ENCODE measurements at regions not wholly inside any gene's neighbourhood (a gene's known extent, or its start where the extent isn't known, plus 50 kb on each side); places are given as distances from the start of the nearest gene placed in this dataset.
A peak's percentile ranks its signal among the peaks of the same experiment; 100 is the strongest.
"Not testable (repeated sequence)": the region's sequence is repeated elsewhere in the genome, so short reads cannot be mapped to it uniquely, and the experiment has no call there.

DNA sequence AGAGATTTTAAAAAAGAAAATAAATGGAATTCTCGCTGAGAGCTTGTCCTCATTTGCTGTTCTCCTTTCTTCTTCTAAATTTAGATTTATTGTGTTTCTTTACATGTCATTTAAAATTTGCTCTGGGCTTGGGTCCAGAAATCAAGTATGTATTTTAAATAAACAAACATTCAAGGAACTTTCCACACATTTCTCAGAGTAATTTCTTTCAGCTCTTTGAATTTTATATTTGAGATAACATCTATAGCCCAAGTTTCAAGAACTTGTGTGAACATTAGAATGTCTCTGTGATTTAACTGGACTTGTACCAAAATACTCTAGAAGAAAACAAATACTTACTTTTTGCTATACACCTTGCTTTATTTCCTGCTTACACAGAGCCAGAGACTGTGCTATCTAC, 192.3 kb downstream of the TMEM200A start:
- DNase-seq = no peak

GRCh38 chr6:130559166-130559565, 193.3 kb downstream of the TMEM200A start:
- DNase-seq = no peak

GRCh38 chr6:130560231-130560630, 194.4 kb downstream of the TMEM200A start:
- DNase-seq = no peak

- DNase-seq = not testable (repeated sequence)
These were observed 195.3 kb downstream of the TMEM200A start for GRCh38 chr6:130561159-130561558.

GRCh38 chr6:130565696-130566095, 199.9 kb downstream of the TMEM200A start:
- no peak for DNase-seq

GRCh38 chr6:130574146-130574545, 208.3 kb downstream of the TMEM200A start:
- no peak for DNase-seq

GRCh38 chr6:130575557-130575956, 209.7 kb downstream of the TMEM200A start:
- no peak for DNase-seq

DNA sequence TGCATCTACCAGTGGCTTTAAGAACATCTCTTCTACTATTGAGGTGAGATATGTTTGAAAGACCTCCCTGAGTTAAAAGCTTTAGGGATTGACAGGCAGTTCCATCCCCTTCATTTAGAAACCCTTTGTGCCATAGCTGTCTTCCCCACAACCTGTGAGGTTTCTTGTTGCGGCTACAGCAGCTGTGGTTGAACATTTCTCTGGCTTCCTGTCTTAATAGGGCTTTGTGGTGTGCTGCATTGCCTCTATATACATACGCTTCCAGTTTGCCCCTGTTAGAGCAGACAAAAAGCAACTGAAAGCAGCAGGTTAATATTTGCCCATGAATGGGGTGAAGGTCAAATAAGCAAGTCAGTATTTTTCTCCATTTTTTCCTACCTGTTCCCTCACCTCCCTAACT, 210.2 kb downstream of the TMEM200A start:
- DNase-seq = peak; percentile 59

DNA sequence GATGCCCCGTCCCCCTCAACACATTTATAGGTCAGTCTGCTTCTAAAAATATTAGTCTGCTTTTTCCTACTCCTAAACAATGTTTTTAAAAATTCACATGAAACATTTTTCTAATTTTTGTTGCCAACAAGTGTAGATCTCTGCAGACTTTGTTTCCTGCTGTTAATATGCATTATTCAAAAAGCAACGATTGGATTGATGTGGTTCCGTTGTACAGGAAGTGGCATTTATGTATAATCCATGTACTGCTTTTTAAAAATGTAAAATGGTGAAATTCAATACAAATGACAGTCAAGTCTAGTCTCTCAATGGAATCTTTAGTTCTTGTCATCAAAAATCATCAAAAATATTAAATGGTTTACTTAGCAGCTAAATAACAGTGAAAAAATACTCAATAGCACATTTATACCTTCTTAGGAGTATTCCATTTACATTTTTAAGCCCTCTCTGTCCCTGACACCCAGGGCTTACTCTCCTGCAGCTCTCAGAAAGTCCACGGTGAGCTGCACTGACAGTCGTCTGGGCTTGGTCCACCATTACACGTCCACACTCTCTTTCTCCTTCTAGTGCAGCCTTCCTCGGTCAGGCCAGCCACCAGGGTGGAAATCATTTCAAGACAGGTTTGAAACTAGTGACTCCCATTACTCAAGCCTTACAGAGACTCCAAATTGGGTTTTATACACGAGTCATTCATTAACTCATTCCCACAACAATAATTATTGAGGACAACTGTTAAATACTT, 211.5 kb downstream of the TMEM200A start:
- DNase-seq = peak; percentile 12

DNA sequence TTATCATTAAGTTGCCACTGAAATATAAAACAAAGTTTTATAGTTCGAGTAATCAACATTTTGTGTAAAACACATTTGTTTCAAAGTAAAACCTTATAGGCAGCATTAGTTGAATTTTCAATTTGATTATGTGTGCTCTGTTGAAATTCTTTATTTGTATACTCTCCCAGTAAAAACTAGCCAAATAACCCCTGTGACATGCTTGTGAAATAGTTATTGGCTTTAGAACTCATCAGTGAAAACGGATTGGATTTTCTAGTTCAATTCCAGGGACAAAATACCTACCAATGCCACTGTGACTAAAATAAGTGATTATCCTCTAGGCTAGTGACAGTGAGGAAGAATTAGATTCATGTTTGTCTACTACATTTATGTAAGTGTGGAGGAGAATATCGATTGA, 212.9 kb downstream of the TMEM200A start:
- no peak for DNase-seq

GRCh38 chr6:130583268-130583667, 217.5 kb downstream of the TMEM200A start:
- DNase-seq = no peak

DNA sequence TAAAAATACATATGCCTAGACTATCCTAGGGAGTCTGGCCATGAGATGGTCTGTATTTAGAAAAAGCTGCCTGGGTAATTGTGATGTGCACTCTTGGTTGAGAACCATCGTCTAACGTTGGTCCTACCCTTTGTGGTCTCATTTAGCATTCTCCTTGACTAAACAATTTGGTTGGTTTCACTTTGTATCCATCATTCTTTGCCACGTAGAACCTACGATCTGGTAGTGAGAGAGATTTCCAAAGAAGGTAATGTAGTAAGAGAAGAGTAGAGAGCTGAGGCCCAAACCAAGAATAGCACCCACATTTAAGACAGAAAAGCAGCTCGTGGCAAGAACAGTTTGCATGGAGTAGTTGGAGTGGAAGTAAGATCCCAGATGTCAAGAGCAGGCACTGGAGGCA, 219.8 kb downstream of the TMEM200A start:
- no peak for DNase-seq

GRCh38 chr6:130587778-130588520, 222.1 kb downstream of the TMEM200A start:
- DNase-seq = no peak

DNA sequence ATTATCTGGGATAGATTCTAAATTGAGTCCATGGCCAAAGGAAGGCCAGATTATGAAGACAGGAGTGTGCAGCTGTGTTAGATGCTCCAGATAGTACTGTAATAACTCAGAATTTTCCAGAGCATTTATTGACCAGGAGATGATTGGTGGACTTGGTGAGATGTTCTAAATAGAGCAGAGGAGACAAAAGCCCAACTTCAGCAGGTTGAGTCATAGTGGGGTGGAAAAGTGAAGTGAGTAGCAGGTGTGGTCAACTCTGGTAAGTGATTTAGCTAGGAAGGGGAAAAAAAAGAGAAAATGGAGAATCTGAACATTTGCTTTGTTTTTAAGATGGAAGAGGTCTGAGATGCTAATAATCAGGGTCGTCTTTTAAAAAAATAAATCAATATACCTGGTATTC, 227.4 kb downstream of the TMEM200A start:
- no peak for DNase-seq

DNA sequence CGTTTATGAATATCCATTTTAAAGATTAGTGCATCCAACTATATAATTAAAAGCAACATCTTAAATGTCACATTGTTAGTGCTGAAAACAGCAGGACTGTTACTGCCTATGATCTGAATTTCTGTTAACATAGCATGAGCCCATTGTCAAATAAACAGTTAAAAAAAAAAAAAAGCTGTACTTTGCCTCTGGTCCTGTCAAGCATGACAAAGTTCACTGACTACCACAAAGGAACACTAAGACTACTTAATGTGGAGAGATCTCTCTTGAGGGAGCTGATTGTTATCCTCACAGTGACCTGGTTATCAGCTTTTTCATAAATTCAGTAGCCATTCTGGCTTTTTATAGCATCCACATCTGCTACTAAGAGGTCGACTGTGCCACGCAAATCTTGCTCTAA, 228.1 kb downstream of the TMEM200A start:
- no peak for DNase-seq

DNA sequence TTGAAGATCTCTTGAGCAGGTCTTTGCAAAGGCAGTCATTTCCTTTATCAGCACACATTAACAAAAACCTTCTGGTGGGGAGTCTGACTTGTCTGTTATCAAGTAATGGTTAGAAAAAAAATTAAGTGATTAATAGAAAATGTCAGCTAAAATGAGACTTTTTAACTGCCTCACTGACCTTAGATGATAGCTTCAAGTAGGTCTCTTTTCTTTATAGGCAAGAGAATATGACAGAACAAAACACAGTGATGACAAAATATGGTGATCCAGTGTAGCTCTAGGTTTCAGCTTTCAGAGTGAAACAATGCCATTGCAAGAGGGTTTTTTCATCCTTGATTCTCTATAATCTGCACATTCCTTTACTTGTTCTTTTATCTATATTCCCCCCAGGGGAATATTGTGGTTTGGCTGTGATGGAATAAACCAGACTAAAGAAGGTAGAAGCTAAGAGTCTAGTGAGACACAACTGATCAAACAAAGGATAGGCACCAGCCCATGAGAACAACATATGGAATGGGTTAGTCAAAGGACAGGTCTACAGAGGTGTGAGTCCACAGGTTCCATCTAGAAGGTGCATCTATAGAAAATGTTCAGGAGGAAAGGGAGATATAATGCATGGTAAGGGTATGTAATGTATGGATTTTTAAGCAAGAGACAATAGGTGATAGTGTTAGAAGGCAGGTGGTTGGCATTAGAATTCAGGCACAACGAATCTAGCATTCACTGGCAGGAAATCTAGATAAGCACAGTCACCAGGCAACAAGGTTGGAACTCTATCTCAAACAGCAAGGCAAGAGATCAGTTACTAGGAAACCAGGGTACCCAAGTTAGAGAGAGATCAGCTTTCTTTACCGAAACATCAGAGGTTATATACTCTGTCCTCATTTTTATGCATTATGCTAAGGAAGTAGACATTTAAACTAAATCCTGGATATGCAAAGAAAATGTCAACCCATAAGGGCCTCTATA, 228.9 kb upstream of the SMLR1 start:
- DNase-seq = no peak

- DNase-seq = no peak
These were observed 226.3 kb upstream of the SMLR1 start for GRCh38 chr6:130600880-130601341.

DNA sequence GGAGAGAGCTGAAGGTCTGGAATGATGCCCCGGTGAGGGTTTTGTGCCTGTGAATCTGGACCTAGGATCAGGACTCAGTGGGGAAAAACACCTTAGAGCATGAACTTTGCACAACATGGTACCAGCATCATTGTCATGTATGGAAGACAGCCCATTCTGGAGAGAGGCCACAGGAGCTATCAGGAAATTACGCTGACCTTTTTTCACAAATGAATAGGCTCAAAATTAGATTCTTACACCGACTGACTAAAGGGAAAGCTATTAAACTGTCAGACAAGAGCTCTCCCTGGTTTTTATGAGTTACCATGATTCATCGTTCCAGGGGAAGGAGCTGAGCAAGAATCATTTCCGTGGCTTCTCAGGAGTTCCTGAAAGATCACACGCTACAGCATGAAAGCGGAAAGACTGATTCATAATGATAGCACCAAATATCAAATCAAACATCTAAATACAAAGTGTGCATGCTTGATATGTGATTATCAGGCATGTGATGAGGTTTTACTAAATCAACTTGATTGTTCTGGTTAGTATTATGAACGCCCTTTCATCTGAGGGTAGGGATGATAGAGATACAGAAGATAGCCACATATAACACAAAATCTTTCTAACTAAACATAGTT, 224.9 kb upstream of the SMLR1 start:
- peak; percentile 16 for DNase-seq

- no peak for DNase-seq
These were observed 223.8 kb upstream of the SMLR1 start for GRCh38 chr6:130603391-130603790.

- DNase-seq = no peak
These were observed 222.3 kb upstream of the SMLR1 start for GRCh38 chr6:130604841-130605399.

DNA sequence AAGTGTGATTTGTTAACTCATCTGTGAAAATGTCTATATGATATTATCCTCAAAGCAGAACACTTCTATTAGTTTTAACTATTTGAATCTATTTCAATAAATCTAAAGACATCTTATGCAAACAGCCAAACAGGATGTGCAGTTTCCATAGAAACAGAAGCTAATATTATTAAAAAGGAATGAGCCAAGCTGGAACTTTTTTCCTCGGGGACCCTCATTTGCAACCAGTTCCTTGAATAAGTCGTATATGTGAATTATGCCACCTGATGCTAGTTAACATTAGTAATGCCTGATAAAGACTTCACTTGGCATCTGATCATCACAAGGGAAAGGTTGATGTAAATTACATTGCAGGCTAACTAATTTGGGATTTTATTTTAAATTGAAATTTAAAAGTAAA, 216.9 kb upstream of the SMLR1 start:
- DNase-seq = no peak

DNA sequence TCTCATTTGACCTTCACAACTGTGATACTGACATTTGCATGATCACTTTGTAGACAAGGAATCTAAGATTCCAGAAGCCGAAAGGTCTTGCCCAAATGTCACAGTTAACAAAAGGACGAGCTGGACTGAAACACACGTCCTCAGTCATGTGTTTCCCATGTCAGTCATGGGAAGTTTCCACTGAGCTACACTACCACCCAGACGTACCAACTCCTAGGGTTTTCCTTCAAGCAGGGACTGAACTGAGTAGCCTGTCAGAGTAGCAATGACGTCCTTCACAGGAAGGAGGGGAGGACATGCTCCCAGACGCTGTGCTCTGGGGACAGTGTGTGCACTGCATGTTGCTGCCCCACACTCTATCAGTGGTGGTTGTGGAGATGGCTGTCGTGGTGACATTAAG, 215.8 kb upstream of the SMLR1 start:
- no peak for DNase-seq
